Smooth muscle cell (in vitro differentiated cells): ENCODE measurements at regions not wholly inside any gene's neighbourhood (a gene's known extent, or its start where the extent isn't known, plus 50 kb on each side); places are given as distances from the start of the nearest gene placed in this dataset.

Experiments
- DNase-seq: peaks from one replicate; lab custom pipeline; 2025; ENCODE audit not compliant: unreplicated experiment; lab: John Stamatoyannopoulos, UW
- H2AFZ ChIP-seq: fragments of 200-600 bp; sonication (generic); 2 replicates; pipeline ENCODE4 v1.6.0; 2016; ENCODE audit warnings: antibody characterized with exemption, low read depth, mild to moderate bottlenecking
- H3F3A ChIP-seq: fragments of 200-600 bp; sonication (generic); 2 replicates; pipeline ENCODE4 v1.6.0; 2017; ENCODE audit warnings: antibody characterized with exemption, low read depth
- H3K27ac ChIP-seq: fragments of 200-600 bp; sonication (generic); 2 replicates; pipeline ENCODE4 v1.5.1; 2016; ENCODE audit warnings: low read depth, mild to moderate bottlenecking
- H3K27me3 ChIP-seq: fragments of 200-600 bp; sonication (generic); 2 replicates; pipeline ENCODE4 v1.6.1; 2016; ENCODE audit warnings: low read depth, mild to moderate bottlenecking
- H3K36me3 ChIP-seq: fragments of 200-600 bp; sonication (generic); 2 replicates; pipeline ENCODE4 v1.5.1; 2016; ENCODE audit warnings: low read depth
- H3K4me1 ChIP-seq: fragments of 200-600 bp; sonication (generic); 2 replicates; pipeline ENCODE4 v1.5.1; 2016; ENCODE audit warnings: low read depth
- H3K4me2 ChIP-seq: fragments of 200-600 bp; sonication (generic); 2 replicates; pipeline ENCODE4 v1.6.0; 2016; ENCODE audit warnings: mild to moderate bottlenecking
- H3K4me3 ChIP-seq: fragments of 200-600 bp; sonication (generic); 2 replicates; pipeline ENCODE4 v1.5.1; 2016; ENCODE audit warnings: mild to moderate bottlenecking
- H3K79me2 ChIP-seq: fragments of 200-600 bp; sonication (generic); 2 replicates; pipeline ENCODE4 v1.6.0; 2016; ENCODE audit warnings: low read depth, mild to moderate bottlenecking
- H3K9ac ChIP-seq: fragments of 200-600 bp; sonication (generic); 2 replicates; pipeline ENCODE4 v1.6.0; 2016; ENCODE audit warnings: low read depth
- H3K9me3 ChIP-seq: fragments of 200-600 bp; sonication (generic); replicated peaks from 2 replicates; pipeline ENCODE4 v1.5.1; 2016; ENCODE audit warnings: low read depth
- H4K20me1 ChIP-seq: fragments of 200-600 bp; sonication (generic); 2 replicates; pipeline ENCODE4 v1.6.0; 2016; ENCODE audit warnings: low read depth
- CTCF ChIP-seq: fragments of 200-600 bp; sonication (generic); IDR thresholded peaks from 2 replicates; pipeline ENCODE4 v1.5.1; 2017; ENCODE audit warnings: borderline replicate concordance, mild to moderate bottlenecking, antibody characterized with exemption; ENCODE audit not compliant: insufficient read depth, poor library complexity, severe bottlenecking
- WGBS: methylation state at CpG from one replicate; pipeline ENCODE4 v1.1.7; 2016; ENCODE audit warnings: low lambda C conversion rate; 5-methylcytosine and 5-hydroxymethylcytosine counted together

DNA sequence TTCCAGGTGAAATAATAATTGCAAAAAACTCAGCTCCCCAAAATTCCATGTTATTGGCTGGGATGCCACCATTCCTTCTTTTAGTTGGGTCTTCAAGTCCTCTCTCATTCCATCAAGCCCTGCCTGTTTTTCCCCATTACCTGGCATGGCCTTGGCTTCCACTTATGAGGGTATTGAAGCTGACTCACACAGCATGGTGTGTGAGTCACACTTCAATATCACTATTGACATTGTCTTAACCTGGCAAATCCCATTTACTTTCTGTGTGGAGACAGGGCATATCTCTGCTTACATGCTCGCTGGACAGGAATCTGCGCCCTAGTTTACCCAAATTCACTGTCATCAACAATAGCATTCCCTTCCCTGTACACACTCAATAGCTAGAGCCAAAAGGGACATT, 1806.8 kb downstream of the BRINP3 start:
- H4K20me1 ChIP-seq = no peaks in the 10 kb centered on the region
- no peak overlapping the region for H3K27ac ChIP-seq
- H3F3A ChIP-seq = no peaks in the 10 kb centered on the region
- WGBS = 94% methylated on average over 2 of the region's 2 CpGs
- no peaks in the 10 kb centered on the region for H3K27me3 ChIP-seq
- H3K9ac ChIP-seq = no peak overlapping the region
- H3K9me3 ChIP-seq = no peaks in the 10 kb centered on the region
- H3K4me3 ChIP-seq = no peak overlapping the region
- H3K79me2 ChIP-seq = no peaks in the 10 kb centered on the region
- H3K36me3 ChIP-seq = no peaks in the 10 kb centered on the region
- no peak for DNase-seq
- H2AFZ ChIP-seq = no peak overlapping the region
- no peaks in the 10 kb centered on the region for H3K4me1 ChIP-seq
- TF ChIP-seq CTCF = no peak
- H3K4me2 ChIP-seq = no peak overlapping the region

DNA sequence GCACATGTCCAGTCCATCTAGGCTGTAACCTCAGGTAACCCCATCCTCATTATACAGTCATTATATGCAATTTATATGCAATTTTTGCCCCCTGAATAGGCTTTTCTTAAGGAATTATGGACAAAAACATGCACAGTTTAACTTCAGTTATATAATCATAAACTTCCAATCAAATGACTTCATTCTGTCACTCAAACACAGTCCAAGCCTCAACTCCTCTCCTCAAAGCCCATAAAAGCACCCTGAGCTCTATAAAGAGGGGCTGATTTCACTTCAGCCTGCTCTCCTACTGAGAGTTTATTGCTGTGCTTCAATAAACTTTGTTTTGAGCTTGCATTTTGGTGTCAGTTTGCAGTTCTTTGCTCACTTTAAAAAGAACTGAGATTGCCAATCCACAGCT, 1805.5 kb downstream of the BRINP3 start:
- no peaks in the 10 kb centered on the region for H3K79me2 ChIP-seq
- H3F3A ChIP-seq = no peaks in the 10 kb centered on the region
- no peaks in the 10 kb centered on the region for H3K27me3 ChIP-seq
- no peaks in the 10 kb centered on the region for H4K20me1 ChIP-seq
- no peak overlapping the region for H3K4me3 ChIP-seq
- H3K9me3 ChIP-seq = no peaks in the 10 kb centered on the region
- H2AFZ ChIP-seq = no peak overlapping the region
- H3K4me1 ChIP-seq = no peaks in the 10 kb centered on the region
- TF ChIP-seq CTCF = no peak
- H3K9ac ChIP-seq = no peak overlapping the region
- H3K4me2 ChIP-seq = no peak overlapping the region
- no peaks in the 10 kb centered on the region for H3K36me3 ChIP-seq
- DNase-seq = no peak
- H3K27ac ChIP-seq = no peak overlapping the region

DNA sequence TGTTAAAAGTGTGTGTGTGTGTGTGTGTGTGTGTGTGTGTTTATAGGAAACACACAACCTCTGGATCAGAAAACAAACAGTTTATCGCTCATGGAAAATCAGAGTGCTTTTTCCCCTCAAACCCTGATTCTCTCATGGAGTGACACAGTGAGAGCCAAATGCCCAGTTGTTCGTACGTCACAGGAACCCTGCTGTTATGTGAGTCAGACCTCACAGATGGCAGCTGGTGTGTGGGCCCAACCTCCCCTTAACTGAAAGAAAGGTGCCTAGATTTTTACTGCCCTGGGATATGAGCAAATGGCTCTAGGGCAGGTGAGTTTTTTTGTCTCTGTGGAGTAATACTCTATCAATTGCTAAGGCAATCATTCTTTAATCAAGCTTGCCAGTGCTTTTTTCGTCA, 1788.1 kb downstream of the BRINP3 start:
- Histone ChIP-seq H3K4me3 (no peak overlapping the region), H3K27ac (no peak overlapping the region), H3K27me3 (no peaks in the 10 kb centered on the region), H3K36me3 (no peaks in the 10 kb centered on the region), H4K20me1 (no peaks in the 10 kb centered on the region), H3K9ac (no peak overlapping the region), H3F3A (no peaks in the 10 kb centered on the region), H3K9me3 (no peaks in the 10 kb centered on the region), H3K4me2 (no peak overlapping the region), H3K79me2 (no peaks in the 10 kb centered on the region), H2AFZ (no peak overlapping the region), H3K4me1 (no peaks in the 10 kb centered on the region)
- WGBS = 70% methylated on average over 4 of the region's 4 CpGs
- DNase-seq = no peak
- no peak for TF ChIP-seq CTCF

- Histone ChIP-seq H3K4me3 (no peak overlapping the region), H3K9ac (no peak overlapping the region), H3K27me3 (no peaks in the 10 kb centered on the region), H3K36me3 (no peaks in the 10 kb centered on the region), H4K20me1 (no peaks in the 10 kb centered on the region), H3K4me2 (no peak overlapping the region), H3K27ac (no peak overlapping the region), H2AFZ (no peak overlapping the region), H3K79me2 (no peaks in the 10 kb centered on the region), H3K9me3 (no peaks in the 10 kb centered on the region), H3F3A (no peaks in the 10 kb centered on the region), H3K4me1 (no peaks in the 10 kb centered on the region)
- TF ChIP-seq CTCF = no peak
- 91% methylated on average over 2 of the region's 2 CpGs for WGBS
- DNase-seq = no peak
These were observed 1777.5 kb downstream of the BRINP3 start for GRCh38 chr1:188700116-188700515.
